Stimulated activated CD8-positive, alpha-beta memory T cell treated with anti-CD3 and anti-CD28 coated beads, Interleukin-4, amount 100 ng/mL, for 48 hours (primary cell): ENCODE measurements at regions not wholly inside any gene's neighbourhood (a gene's known extent, or its start where the extent isn't known, plus 50 kb on each side); places are given as distances from the start of the nearest gene placed in this dataset.

Source experiments
- DNase-seq: peaks from one replicate; pipeline ENCODE4 v3.0.0-alpha.2; 2020

DNA sequence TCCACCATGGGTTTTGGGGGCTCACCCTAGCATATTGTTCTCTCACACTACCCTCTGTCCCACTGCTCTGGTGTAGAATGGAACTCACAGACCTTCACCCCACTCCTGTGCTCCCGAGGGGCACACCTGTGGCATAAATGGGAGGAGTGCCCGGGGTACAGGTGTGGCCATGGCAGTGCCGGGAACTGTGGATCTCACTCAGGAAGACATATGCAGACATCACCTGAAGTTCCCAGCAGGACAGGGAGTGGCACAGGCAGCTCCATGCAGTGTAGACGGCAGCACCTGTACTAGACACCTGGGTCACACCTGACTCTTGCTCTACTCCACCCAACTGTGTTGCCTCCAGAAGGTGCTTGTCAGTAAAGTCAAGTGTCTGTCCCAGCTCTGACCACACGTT is 57.6 kb upstream of the MRPS22 start:
- DNase-seq, result no peak

DNA sequence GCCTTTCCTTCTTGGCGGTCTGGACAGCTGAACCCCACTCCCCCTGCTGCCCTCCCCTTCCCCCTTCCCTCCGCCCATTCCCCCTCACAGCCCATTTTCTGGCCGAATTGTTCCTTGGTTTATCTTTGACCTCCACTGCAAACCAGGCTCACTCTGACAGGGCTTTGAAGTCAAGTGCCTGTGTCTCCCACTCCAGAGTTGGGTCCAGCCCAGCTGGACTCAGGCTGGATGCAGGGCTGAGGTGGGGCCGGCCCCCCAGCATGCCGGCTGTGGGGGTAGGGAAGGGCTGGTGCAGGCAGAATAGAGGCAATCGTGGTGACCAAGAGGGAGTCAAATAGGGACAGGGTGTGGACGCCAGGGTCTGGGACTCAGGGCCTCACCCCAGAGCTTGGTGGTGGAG is 57.0 kb upstream of the MRPS22 start:
- DNase-seq, result no peak

DNA sequence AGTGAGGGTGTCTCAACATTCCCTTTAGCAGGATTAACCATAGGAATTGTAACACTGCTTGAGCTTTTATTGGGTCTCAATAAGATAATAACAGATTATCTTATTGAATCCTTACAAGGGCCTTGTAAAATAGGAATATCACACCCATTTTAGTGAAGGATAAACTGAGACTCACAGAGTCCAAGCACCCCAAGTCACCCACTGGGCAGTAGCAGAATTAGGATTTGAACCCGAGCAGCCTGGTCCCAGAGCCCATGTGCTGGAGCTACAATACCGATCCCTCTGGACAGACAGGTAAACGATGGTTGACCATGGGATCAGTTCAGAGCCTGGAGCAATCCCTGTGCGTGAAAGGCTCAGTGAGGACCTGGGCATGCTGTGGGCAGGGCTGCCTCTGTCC is 56.3 kb upstream of the MRPS22 start:
- no peak for DNase-seq

DNA sequence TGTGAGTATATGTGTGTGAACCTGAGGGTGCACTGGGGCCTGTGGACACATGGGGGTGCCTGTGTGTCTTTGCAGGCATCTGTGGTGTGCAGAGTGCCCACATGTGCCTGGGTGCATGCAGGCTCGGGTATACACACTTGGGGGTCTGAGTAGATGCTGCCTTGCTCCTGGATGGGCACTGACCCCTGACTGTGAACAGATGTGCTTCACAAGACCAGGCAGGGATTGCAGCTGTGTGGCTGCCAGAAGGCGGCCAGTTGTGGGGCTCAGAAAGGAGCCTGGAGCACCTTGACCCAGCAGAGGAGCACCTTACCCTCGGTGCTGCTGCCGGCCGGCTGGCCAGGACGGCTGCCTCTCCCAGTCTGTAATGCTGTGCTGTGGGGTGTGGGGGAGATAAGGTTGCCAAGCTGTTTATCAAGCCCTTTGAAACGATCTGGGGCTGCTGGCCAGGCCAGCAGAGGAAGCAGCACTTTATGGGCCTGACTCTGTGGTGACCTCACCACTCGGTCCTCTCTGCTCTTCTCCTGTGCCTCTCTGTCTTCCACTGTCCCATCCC is 55.5 kb upstream of the MRPS22 start:
- no peak for DNase-seq

DNA sequence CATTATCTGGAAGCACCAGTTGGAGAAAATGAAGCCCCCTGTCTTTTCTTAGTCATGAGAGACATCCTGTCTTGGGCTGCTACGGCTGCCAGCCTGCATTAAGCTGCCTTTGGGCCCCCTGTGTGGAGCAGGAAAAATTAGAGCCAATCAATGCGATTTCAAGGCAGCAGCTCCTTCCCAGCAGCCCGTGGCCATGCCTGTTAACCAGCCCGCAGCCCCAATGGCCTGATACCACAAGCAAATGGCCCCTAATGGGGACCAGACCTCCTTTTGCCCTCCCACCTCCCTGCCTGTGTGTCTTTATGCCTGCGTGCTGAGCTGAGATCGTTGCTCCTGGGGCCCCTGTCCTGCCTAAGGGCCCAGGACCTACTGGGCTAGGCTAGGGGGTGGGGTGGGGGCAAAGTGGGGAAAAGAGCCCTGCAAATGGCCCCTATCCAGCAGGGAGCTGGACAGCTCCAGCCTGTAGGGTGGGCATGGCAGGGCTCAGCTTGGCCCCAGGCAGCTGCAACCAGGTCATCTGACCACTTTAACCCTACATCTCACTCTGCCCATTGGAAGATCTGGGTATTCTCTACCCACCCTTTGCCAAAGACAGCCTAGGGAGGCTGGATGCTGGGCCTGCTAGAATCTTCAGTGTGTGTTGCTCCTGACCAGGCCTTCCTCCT is 53.8 kb upstream of the MRPS22 start:
- DNase-seq, result no peak

DNA sequence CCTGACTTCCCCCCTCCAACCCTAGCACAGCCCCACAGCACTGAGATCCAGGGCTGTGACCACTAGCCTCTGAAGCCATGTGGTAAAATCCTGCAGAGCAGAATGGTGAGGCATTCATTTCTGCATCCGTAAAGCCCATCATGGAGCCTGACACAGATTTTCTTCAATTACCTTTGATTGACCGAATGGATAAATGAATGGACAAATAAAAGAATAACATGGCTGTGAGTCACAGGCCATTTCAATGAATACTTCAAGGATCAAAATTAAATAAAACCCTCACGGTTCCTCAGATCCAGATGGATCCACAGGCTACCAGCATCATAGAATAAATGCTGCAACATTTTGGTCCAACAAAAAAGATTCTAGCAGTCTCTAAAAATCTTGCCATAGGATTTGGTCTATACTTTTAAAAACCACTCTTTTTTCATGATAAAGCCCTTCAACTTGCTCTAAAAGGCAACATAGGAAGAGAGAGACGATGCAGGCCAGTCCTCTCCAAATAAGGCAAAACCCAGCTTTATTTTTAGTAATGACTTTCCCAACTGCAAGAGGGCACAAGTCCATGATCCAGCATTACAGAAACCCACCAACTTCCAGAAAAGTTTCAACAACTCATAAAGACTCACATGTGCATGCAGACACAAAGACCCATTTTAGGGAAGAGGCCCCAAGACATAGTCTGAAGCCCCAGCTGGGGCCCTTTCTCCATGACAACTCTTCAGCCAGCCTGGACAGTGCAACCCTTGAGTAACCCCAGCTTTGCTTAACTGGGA is 52.4 kb upstream of the MRPS22 start:
- DNase-seq, result no peak

DNA sequence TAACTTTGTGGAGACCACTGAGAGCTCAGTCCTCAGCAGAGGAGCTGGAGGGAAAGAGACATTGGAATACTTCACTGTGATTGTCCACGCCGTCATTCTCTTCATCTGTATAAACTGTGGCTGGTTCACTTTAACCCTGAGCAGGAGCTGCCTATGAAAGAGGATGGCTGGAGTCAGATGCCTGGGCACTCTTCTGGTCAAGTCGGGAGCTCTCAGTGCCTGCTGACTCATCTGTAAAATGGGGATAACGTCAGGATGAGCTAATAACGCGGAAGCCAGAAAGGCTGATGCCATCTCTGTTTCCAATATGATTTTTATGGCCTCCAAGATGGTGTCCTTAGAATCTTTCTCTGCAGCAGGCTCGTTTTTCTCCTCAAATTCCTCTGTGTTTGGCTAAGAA is 51.6 kb upstream of the MRPS22 start:
- no peak for DNase-seq

DNA sequence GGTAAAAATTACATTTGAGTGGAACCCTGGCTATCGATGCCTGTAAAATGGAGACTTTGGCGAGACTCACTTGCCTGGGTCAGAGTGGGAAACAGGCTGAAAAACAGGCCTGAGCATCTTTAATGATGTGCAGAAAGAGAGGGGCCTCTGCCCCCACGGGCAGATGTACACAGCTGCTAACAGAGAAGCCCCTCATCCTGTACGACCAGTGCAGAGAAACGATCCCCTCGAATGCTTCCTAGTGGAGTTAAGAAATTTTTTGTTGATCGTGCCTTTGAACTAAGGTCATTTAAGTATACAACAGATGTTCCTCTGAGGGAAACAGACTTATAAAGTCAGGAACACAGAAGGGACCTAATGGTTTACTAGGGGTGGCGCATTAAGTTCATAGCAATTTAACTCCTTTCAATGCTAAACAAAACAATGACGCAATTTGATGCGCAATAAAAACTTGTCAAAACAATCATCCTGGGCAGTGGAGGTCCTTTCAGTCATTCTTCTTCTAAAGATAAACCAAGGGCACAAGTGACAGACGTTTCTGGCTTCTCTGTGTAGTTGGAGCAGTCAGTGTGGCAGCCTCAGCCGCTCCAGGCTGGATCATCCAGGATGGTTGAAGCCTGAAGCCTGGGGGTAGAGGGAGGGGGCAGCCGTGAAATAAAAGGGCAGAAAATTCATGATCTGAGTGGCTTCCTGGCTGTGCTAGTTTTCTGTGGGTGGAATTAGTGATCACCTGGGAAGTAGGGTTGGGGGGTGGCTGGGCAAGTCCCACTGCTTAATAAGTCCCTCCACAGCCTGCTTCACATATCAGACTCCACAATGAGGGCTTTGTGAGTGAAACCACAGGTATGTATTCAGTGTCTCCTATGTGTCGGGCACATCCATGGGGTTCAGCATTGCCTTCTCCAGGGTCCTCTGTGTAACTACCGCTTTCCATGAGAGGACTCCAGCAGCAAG is 50.8 kb upstream of the MRPS22 start:
- no peak for DNase-seq

DNA sequence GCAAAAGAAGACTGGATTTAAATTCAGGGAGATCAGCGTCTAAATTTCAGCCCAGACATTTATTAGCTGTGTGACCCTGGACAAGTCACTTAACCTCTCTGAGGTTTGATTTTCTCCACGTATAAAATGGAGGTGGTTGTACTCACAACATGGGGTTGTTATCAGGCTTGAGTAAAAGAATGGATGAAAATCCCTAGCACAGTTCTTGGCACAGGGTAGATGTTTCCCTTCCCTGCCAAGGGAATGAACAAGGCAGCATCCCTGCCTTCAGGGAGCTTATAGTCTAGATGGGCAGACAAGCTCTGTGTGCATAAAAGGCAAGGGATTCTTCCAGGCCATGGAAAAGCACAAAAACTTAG is 50.2 kb upstream of the MRPS22 start:
- DNase-seq, result no peak
